ENCODE measurements at regions not wholly inside any gene's neighbourhood (a gene's known extent, or its start where the extent isn't known, plus 50 kb on each side); places are given as distances from the start of the nearest gene placed in this dataset.

DNA sequence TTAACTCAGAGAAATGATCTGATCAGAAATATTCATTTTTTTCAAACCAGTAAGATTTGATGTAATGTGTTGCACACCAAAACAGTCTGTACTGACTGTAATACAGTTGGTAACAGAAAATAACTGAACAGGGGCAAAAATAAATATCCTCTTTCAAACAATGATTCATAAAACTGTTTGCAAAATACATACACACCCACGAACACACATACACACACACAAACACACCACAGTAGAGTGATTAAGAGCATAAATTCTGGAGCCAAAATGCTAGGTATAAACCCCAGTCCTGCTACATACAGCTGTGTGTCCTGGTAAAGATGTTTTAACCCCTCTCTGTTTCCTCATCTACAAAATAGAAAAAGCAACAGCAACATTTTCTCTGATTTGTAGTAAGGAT, 376.6 kb downstream of the PDGFC start:
- H3K4me3 ChIP-seq = no peak overlapping the region
- no peak overlapping the region for H3K4me2 ChIP-seq
- H2AFZ ChIP-seq = no peak overlapping the region
- H3F3A ChIP-seq (replicated peaks; ENCODE audit: low read depth) = no peaks in the 10 kb centered on the region
- no peaks in the 10 kb centered on the region for H3K9me2 ChIP-seq (ENCODE audit: insufficient read depth)
- H4K20me1 ChIP-seq (replicated peaks; ENCODE audit: insufficient read depth) = no peaks in the 10 kb centered on the region
- Mint-ChIP-seq H3K27ac (no peak overlapping the region), H3K4me1 (peaks cover 9% of the 10 kb centered on the region), H3K36me3 (ENCODE audit: low read depth) (peaks cover 4% of the 10 kb centered on the region), H3K4me3 (no peak overlapping the region), H3K27me3 (ENCODE audit: insufficient read depth, low read depth, poor library complexity) (no peaks in the 10 kb centered on the region), H3K9me3 (peaks cover 8% of the 10 kb centered on the region)
- peaks cover 9% of the 10 kb centered on the region for H3K4me1 ChIP-seq (ENCODE audit: insufficient read depth)
- TF ChIP-seq STAT1 (IDR thresholded peaks at IDR 0.05; ENCODE audit: unreplicated experiment) (no peak), POLR2AphosphoS5 (IDR thresholded peaks at IDR 0.05; ENCODE audit: low read depth) (no peak), EZH2 (IDR thresholded peaks at IDR 0.05; ENCODE audit: low read depth, unreplicated experiment) (no peak), ZNF114 (CRISPR knock-in tag; IDR thresholded peaks at IDR 0.05) (no peak), CREB1 (CRISPR knock-in tag; IDR thresholded peaks at IDR 0.05; ENCODE audit: low read depth) (no peak), JUNB (IDR thresholded peaks at IDR 0.05; ENCODE audit: unreplicated experiment) (no peak), NANOG (IDR thresholded peaks at IDR 0.05; ENCODE audit: borderline replicate concordance) (no peak), ZNF331 (CRISPR knock-in tag; IDR thresholded peaks at IDR 0.05; ENCODE audit: low read depth) (no peak), EZH2phosphoT487 (IDR thresholded peaks at IDR 0.05; ENCODE audit: unreplicated experiment) (no peak)
- TF ChIP-seq, protein P1, sequence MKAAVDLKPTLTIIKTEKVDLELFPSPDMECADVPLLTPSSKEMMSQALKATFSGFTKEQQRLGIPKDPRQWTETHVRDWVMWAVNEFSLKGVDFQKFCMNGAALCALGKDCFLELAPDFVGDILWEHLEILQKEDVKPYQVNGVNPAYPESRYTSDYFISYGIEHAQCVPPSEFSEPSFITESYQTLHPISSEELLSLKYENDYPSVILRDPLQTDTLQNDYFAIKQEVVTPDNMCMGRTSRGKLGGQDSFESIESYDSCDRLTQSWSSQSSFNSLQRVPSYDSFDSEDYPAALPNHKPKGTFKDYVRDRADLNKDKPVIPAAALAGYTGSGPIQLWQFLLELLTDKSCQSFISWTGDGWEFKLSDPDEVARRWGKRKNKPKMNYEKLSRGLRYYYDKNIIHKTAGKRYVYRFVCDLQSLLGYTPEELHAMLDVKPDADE (IDR thresholded peaks at IDR 0.05) = no peak
- TF ChIP-seq, protein P2, sequence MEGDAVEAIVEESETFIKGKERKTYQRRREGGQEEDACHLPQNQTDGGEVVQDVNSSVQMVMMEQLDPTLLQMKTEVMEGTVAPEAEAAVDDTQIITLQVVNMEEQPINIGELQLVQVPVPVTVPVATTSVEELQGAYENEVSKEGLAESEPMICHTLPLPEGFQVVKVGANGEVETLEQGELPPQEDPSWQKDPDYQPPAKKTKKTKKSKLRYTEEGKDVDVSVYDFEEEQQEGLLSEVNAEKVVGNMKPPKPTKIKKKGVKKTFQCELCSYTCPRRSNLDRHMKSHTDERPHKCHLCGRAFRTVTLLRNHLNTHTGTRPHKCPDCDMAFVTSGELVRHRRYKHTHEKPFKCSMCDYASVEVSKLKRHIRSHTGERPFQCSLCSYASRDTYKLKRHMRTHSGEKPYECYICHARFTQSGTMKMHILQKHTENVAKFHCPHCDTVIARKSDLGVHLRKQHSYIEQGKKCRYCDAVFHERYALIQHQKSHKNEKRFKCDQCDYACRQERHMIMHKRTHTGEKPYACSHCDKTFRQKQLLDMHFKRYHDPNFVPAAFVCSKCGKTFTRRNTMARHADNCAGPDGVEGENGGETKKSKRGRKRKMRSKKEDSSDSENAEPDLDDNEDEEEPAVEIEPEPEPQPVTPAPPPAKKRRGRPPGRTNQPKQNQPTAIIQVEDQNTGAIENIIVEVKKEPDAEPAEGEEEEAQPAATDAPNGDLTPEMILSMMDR (conservative IDR thresholded peaks at IDR 0.05; ENCODE audit: low read depth in 2 of 2) = no peak
- TF ChIP-seq, protein P3, sequence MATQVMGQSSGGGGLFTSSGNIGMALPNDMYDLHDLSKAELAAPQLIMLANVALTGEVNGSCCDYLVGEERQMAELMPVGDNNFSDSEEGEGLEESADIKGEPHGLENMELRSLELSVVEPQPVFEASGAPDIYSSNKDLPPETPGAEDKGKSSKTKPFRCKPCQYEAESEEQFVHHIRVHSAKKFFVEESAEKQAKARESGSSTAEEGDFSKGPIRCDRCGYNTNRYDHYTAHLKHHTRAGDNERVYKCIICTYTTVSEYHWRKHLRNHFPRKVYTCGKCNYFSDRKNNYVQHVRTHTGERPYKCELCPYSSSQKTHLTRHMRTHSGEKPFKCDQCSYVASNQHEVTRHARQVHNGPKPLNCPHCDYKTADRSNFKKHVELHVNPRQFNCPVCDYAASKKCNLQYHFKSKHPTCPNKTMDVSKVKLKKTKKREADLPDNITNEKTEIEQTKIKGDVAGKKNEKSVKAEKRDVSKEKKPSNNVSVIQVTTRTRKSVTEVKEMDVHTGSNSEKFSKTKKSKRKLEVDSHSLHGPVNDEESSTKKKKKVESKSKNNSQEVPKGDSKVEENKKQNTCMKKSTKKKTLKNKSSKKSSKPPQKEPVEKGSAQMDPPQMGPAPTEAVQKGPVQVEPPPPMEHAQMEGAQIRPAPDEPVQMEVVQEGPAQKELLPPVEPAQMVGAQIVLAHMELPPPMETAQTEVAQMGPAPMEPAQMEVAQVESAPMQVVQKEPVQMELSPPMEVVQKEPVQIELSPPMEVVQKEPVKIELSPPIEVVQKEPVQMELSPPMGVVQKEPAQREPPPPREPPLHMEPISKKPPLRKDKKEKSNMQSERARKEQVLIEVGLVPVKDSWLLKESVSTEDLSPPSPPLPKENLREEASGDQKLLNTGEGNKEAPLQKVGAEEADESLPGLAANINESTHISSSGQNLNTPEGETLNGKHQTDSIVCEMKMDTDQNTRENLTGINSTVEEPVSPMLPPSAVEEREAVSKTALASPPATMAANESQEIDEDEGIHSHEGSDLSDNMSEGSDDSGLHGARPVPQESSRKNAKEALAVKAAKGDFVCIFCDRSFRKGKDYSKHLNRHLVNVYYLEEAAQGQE (IDR thresholded peaks at IDR 0.05; ENCODE audit: unreplicated experiment) = no peak
- TF ChIP-seq, protein P4, sequence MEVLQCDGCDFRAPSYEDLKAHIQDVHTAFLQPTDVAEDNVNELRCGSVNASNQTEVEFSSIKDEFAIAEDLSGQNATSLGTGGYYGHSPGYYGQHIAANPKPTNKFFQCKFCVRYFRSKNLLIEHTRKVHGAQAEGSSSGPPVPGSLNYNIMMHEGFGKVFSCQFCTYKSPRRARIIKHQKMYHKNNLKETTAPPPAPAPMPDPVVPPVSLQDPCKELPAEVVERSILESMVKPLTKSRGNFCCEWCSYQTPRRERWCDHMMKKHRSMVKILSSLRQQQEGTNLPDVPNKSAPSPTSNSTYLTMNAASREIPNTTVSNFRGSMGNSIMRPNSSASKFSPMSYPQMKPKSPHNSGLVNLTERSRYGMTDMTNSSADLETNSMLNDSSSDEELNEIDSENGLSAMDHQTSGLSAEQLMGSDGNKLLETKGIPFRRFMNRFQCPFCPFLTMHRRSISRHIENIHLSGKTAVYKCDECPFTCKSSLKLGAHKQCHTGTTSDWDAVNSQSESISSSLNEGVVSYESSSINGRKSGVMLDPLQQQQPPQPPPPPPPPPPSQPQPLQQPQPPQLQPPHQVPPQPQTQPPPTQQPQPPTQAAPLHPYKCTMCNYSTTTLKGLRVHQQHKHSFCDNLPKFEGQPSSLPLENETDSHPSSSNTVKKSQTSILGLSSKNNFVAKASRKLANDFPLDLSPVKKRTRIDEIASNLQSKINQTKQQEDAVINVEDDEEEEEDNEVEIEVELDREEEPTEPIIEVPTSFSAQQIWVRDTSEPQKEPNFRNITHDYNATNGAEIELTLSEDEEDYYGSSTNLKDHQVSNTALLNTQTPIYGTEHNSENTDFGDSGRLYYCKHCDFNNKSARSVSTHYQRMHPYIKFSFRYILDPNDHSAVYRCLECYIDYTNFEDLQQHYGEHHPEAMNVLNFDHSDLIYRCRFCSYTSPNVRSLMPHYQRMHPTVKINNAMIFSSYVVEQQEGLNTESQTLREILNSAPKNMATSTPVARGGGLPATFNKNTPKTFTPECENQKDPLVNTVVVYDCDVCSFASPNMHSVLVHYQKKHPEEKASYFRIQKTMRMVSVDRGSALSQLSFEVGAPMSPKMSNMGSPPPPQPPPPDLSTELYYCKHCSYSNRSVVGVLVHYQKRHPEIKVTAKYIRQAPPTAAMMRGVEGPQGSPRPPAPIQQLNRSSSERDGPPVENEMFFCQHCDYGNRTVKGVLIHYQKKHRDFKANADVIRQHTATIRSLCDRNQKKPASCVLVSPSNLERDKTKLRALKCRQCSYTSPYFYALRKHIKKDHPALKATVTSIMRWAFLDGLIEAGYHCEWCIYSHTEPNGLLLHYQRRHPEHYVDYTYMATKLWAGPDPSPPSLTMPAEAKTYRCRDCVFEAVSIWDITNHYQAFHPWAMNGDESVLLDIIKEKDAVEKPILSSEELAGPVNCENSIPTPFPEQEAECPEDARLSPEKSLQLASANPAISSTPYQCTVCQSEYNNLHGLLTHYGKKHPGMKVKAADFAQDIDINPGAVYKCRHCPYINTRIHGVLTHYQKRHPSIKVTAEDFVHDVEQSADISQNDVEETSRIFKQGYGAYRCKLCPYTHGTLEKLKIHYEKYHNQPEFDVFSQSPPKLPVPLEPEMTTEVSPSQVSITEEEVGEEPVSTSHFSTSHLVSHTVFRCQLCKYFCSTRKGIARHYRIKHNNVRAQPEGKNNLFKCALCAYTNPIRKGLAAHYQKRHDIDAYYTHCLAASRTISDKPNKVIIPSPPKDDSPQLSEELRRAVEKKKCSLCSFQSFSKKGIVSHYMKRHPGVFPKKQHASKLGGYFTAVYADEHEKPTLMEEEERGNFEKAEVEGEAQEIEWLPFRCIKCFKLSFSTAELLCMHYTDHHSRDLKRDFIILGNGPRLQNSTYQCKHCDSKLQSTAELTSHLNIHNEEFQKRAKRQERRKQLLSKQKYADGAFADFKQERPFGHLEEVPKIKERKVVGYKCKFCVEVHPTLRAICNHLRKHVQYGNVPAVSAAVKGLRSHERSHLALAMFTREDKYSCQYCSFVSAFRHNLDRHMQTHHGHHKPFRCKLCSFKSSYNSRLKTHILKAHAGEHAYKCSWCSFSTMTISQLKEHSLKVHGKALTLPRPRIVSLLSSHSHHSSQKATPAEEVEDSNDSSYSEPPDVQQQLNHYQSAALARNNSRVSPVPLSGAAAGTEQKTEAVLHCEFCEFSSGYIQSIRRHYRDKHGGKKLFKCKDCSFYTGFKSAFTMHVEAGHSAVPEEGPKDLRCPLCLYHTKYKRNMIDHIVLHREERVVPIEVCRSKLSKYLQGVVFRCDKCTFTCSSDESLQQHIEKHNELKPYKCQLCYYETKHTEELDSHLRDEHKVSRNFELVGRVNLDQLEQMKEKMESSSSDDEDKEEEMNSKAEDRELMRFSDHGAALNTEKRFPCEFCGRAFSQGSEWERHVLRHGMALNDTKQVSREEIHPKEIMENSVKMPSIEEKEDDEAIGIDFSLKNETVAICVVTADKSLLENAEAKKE (CRISPR knock-in tag; IDR thresholded peaks at IDR 0.05) = no peak
- DNase-seq (ENCODE audit: low spot score) = no peak
- ATAC-seq = no peak
- H3K27ac ChIP-seq (ENCODE audit: low read depth) = no peak overlapping the region
- no peaks in the 10 kb centered on the region for H3K27me3 ChIP-seq (ENCODE audit: insufficient read depth)
- no peaks in the 10 kb centered on the region for H3K79me2 ChIP-seq (replicated peaks; ENCODE audit: insufficient read depth)
- no peaks in the 10 kb centered on the region; the same call in 1 of the 2 replicates for H3K36me3 ChIP-seq (ENCODE audit: insufficient read depth)

Measured in GM23338 (cell line).